HEK293 (cell line): ENCODE measurements at regions not wholly inside any gene's neighbourhood (a gene's known extent, or its start where the extent isn't known, plus 50 kb on each side); places are given as distances from the start of the nearest gene placed in this dataset.

Experiments
- CTCF ChIP-seq: fragments of 450-650 bp; formaldehyde crosslinking; IDR thresholded peaks from 2 replicates; pipeline ENCODE4 v1.5.1; 2016; ENCODE audit warnings: missing biosample characterization, missing genetic modification characterization
- PBX3 ChIP-seq: sonication (generic); formaldehyde crosslinking; IDR thresholded peaks from 2 replicates; pipeline ENCODE4 v1.8.1; 2022; ENCODE audit warnings: mild to moderate bottlenecking, moderate library complexity, missing genetic modification reagents
- SCRT1 ChIP-seq: fragments of 450-650 bp; formaldehyde crosslinking; IDR thresholded peaks from 2 replicates; pipeline ENCODE4 v1.5.1; 2016; ENCODE audit warnings: missing biosample characterization, missing genetic modification characterization, borderline replicate concordance
- TCF7L2 ChIP-seq: IDR thresholded peaks from 2 replicates; pipeline ENCODE4 v1.6.1; 2011; ENCODE audit warnings: low read depth, mild to moderate bottlenecking, inconsistent platforms, low read length, moderate library complexity, borderline replicate concordance
- TSHZ1 ChIP-seq: fragments of 450-650 bp; formaldehyde crosslinking; IDR thresholded peaks from 2 replicates; pipeline ENCODE4 v1.5.1; 2016; ENCODE audit warnings: missing biosample characterization, missing genetic modification characterization, borderline replicate concordance
- ZBTB26 ChIP-seq: fragments of 450-650 bp; formaldehyde crosslinking; optimal IDR thresholded peaks from 2 replicates; pipeline ENCODE3; 2016; ENCODE audit warnings: missing biosample characterization, mild to moderate bottlenecking, missing genetic modification characterization
- ZBTB7A ChIP-seq: fragments of 450-650 bp; formaldehyde crosslinking; IDR thresholded peaks from 2 replicates; pipeline ENCODE4 v1.5.1; 2016; ENCODE audit warnings: low read depth, missing biosample characterization, missing genetic modification characterization
- ZNF513 ChIP-seq: fragments of 450-650 bp; IDR thresholded peaks from 2 replicates; pipeline ENCODE4 v1.5.1; 2018; ENCODE audit warnings: missing biosample characterization, missing genetic modification characterization

GRCh38 chr3:43844757-43845156 lies 154.0 kb downstream of the ABHD5 start:
- TF ChIP-seq PBX3 (CRISPR knock-in tag), result no peak
- TF ChIP-seq TSHZ1 (tag by site-specific recombination), result no peak
- no peak for TF ChIP-seq SCRT1 (tag by site-specific recombination)
- TF ChIP-seq ZNF513, result no peak
- no peak for TF ChIP-seq TCF7L2
- no peak for TF ChIP-seq ZBTB26 (tag by site-specific recombination)
- no peak for TF ChIP-seq CTCF (tag by site-specific recombination)
- no peak for TF ChIP-seq ZBTB7A (tag by site-specific recombination)
